Lower leg skin (tissue), 4 donors: ENCODE measurements at regions not wholly inside any gene's neighbourhood (a gene's known extent, or its start where the extent isn't known, plus 50 kb on each side); places are given as distances from the start of the nearest gene placed in this dataset.

Experiments
- DNase-seq, 2 donors: peaks; one replicate each; pipeline ENCODE4 v3.0.0-alpha.2; 2019; ENCODE audit warnings: low spot score in 2 of 2
- H3K4me3 ChIP-seq: fragments of 200-600 bp; sonication (generic); 2 replicates; pipeline ENCODE4 v1.5.1; 2017; ENCODE audit warnings: mild to moderate bottlenecking, low read depth; ENCODE audit not compliant: poor library complexity, severe bottlenecking
- CTCF ChIP-seq, 3 donors: fragments of 450-650 bp; IDR thresholded peaks; one replicate each; pipeline ENCODE4 v1.5.1; 2016; ENCODE audit warnings: antibody characterized with exemption in 3 of 3, mild to moderate bottlenecking in 3 of 3, moderate library complexity in 2 of 3
- POLR2A ChIP-seq, 2 donors: fragments of 450-650 bp; IDR thresholded peaks; one replicate each; pipeline ENCODE4 v1.6.1; 2016 to 2017; ENCODE audit warnings: antibody characterized with exemption in 2 of 2, mild to moderate bottlenecking in 1 of 2, moderate library complexity in 1 of 2
- WGBS, 2 donors: methylation state at CpG; one replicate each; pipeline ENCODE4 v1.1.5; 2018; 5-methylcytosine and 5-hydroxymethylcytosine counted together
- intact Hi-C: fragments of 100-400 bp; cut with DNase I; formaldehyde crosslinking; loops from one replicate; pipeline ENCODE4 v1.15.0; 2023; ENCODE audit warnings: low total_unique reads

DNA sequence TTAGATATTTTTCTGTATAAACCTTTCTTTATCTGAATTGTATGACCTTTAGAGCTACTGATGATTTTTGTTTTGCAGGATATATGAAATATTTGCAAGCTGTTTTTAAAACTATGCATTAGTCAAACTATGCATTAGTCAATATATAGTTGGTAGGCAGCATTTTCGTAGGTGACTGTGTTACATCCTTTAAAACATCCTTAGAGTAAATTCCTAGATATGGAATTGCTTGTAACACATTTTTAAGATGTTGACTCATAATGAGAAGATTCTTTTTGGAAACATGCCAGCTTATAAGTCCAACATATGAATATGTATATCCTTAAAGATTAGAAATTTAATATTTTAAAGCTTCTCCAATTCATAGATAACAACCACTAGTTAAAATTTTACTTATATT is 1768.5 kb downstream of the PCDH7 start:
- TF ChIP-seq POLR2A (IDR thresholded peaks at IDR 0.05) = no peak
- WGBS, 2 donors = 39 to 65% methylated on average over 1 of the region's 1 CpG
- no peak for DNase-seq
- intact Hi-C loops = no loop called here
- no peak overlapping the region for H3K4me3 ChIP-seq

- WGBS, 2 donors = 65 to 66% methylated on average over 5 of the region's 5 CpGs
- TF ChIP-seq CTCF (IDR thresholded peaks at IDR 0.05) = no peak
- no peak for TF ChIP-seq POLR2A (IDR thresholded peaks at IDR 0.05)
- no peak overlapping the region for H3K4me3 ChIP-seq
- no peak for DNase-seq
- intact Hi-C loops = no loop called here
Measured at GRCh38 chr4:32499171-32499570, 1779.0 kb downstream of the PCDH7 start.

DNA sequence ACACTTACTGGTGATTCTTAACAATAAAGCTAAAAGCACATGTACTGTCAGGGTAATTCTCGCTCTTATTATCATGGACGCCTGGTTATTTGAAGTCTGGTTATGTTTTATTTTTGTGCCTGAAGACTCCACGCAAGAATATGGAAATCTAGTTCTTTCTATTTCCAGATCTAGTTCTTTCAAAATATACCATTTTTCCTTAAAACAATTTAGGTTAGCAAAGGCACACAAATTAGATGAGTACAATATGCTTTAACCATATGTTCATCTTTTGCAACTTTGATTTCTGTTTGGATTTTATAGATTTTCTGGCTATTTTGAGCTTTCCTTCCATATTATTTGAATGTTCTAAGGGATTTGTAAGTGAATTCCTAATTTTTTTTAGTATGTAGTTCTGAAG is 1783.1 kb downstream of the PCDH7 start:
- no peak for DNase-seq
- intact Hi-C loops = no loop called here
- H3K4me3 ChIP-seq = no peak overlapping the region
- WGBS, 2 donors = 93 to 95% methylated on average over 3 of the region's 3 CpGs
- no peak for TF ChIP-seq POLR2A (IDR thresholded peaks at IDR 0.05)
- no peak for TF ChIP-seq CTCF (IDR thresholded peaks at IDR 0.05)

DNA sequence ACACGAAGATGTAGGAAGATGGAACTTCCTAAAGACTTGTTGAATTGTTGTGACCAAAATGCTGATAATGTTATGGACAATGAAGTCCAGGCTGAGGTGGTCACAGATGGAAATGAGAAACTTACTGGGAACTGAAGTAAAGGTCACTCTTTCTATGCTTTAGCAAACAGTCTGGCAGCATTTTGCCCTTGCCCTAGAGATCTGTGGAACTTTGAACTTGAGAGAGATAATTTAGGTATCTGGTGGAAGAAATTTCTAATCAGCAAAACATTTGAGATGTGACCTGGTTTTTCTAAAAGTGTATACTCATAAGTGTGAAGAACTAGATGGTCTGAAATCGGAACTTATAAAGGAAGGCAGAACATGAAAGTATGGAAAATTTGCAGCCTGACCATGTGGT is 1785.9 kb downstream of the PCDH7 start:
- DNase-seq = no peak
- intact Hi-C loops = no loop called here
- no peak overlapping the region for H3K4me3 ChIP-seq
- 86 to 91% methylated on average over 2 of the region's 2 CpGs for WGBS, 2 donors
- no peak for TF ChIP-seq POLR2A (IDR thresholded peaks at IDR 0.05)
- no peak for TF ChIP-seq CTCF (IDR thresholded peaks at IDR 0.05)

GRCh38 chr4:32519060-32519459 is 1798.9 kb downstream of the PCDH7 start:
- intact Hi-C loops = no loop called here
- DNase-seq = no peak
- whole genome bisulfite sequencing, 2 donors = 28 to 32% methylated on average over 6 of the region's 6 CpGs
- no peak overlapping the region for H3K4me3 ChIP-seq
- no peak for TF ChIP-seq CTCF (IDR thresholded peaks at IDR 0.05)
- no peak for TF ChIP-seq POLR2A (IDR thresholded peaks at IDR 0.05)

GRCh38 chr4:32525420-32525819 is 1805.3 kb downstream of the PCDH7 start:
- TF ChIP-seq CTCF (IDR thresholded peaks at IDR 0.05) (no peak), POLR2A (IDR thresholded peaks at IDR 0.05) (no peak)
- no peak for DNase-seq
- intact Hi-C loops = no loop called here

More at GRCh38 chr4:32525420-32525819, 1805.3 kb downstream of the PCDH7 start:
- H3K4me3 ChIP-seq = no peak overlapping the region
